ENCODE measurements at regions not wholly inside any gene's neighbourhood (a gene's known extent, or its start where the extent isn't known, plus 50 kb on each side); places are given as distances from the start of the nearest gene placed in this dataset.
"Not testable (repeated sequence)": the region's sequence is repeated elsewhere in the genome, so short reads cannot be mapped to it uniquely, and the experiment has no call there.

GRCh38 chr2:11877764-11878163 is 131.3 kb downstream of the LPIN1 start:
- no peak for DNase-seq

GRCh38 chr2:11885253-11885652 is 138.8 kb downstream of the LPIN1 start:
- not testable (repeated sequence) for DNase-seq

- not testable (repeated sequence) for DNase-seq
Measured at GRCh38 chr2:11886899-11887298, 140.5 kb downstream of the LPIN1 start.

GRCh38 chr2:11889101-11889850 is 142.8 kb downstream of the LPIN1 start:
- DNase-seq: no peak

- DNase-seq: no peak
Measured at GRCh38 chr2:11889854-11890253, 143.4 kb downstream of the LPIN1 start.

- no peak for DNase-seq
Measured at GRCh38 chr2:11891028-11891427, 144.6 kb downstream of the LPIN1 start.

GRCh38 chr2:11891671-11892440 is 145.4 kb downstream of the LPIN1 start:
- DNase-seq: no peak

- DNase-seq: no peak
Measured at GRCh38 chr2:11896386-11896785, 150.0 kb downstream of the LPIN1 start.

GRCh38 chr2:11898576-11898975 is 152.1 kb downstream of the LPIN1 start:
- DNase-seq: no peak

GRCh38 chr2:11899264-11899818 is 152.9 kb downstream of the LPIN1 start:
- no peak for DNase-seq

GRCh38 chr2:11900891-11901290 is 154.5 kb downstream of the LPIN1 start:
- DNase-seq: not testable (repeated sequence)

GRCh38 chr2:11901351-11902069 is 155.1 kb downstream of the LPIN1 start:
- DNase-seq: no peak

GRCh38 chr2:11903085-11903606 is 156.7 kb downstream of the LPIN1 start:
- DNase-seq: no peak

- no peak for DNase-seq
Measured at GRCh38 chr2:11904029-11904428, 157.6 kb downstream of the LPIN1 start.

GRCh38 chr2:11904941-11905340 is 158.5 kb downstream of the LPIN1 start:
- DNase-seq: no peak

GRCh38 chr2:11907190-11907589 is 160.8 kb downstream of the LPIN1 start:
- DNase-seq: no peak

- DNase-seq: no peak
Measured at GRCh38 chr2:11910971-11911370, 164.5 kb downstream of the LPIN1 start.

- DNase-seq: no peak
Measured at GRCh38 chr2:11912980-11913379, 166.5 kb downstream of the LPIN1 start.

GRCh38 chr2:11914455-11914854 is 168.0 kb downstream of the LPIN1 start:
- no peak for DNase-seq

GRCh38 chr2:11915650-11916049 is 169.2 kb downstream of the LPIN1 start:
- DNase-seq: no peak

GRCh38 chr2:11919953-11920352 is 173.5 kb downstream of the LPIN1 start:
- DNase-seq: no peak

GRCh38 chr2:11920993-11921583 is 174.7 kb downstream of the LPIN1 start:
- no peak for DNase-seq

- no peak for DNase-seq
Measured at GRCh38 chr2:11922294-11922693, 175.9 kb downstream of the LPIN1 start.
